ENCODE measurements at regions not wholly inside any gene's neighbourhood (a gene's known extent, or its start where the extent isn't known, plus 50 kb on each side); places are given as distances from the start of the nearest gene placed in this dataset.

DNA sequence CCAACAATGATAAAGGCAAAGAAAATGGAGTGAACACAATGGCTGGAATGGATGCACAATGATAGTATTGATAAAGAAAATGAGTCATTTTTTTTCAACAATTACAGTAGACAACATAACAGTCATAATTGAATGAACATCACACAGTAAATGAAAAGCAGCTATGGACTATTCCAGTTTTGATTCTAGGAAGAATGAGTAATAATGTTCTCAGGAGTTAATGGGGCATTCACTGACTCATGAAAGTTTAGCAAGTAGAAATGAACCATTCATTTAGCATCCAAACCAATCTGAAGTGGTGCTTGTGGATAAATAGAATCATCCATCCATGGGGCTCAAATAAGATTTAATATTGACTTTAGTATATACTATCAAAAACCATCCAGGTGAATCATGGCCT is 1029.5 kb upstream of the GJE1 start:
- H3K9me3 ChIP-seq (ENCODE audit: low read depth) = no peaks in the 10 kb centered on the region
- DNase-seq (ENCODE audit: low spot score) = no peak
- TF ChIP-seq EZH2phosphoT487 (IDR thresholded peaks at IDR 0.05; ENCODE audit: low read depth, severe bottlenecking, unreplicated experiment) (no peak), EZH2 (IDR thresholded peaks at IDR 0.05; ENCODE audit: borderline replicate concordance) (no peak)
- TF ChIP-seq, protein P1, sequence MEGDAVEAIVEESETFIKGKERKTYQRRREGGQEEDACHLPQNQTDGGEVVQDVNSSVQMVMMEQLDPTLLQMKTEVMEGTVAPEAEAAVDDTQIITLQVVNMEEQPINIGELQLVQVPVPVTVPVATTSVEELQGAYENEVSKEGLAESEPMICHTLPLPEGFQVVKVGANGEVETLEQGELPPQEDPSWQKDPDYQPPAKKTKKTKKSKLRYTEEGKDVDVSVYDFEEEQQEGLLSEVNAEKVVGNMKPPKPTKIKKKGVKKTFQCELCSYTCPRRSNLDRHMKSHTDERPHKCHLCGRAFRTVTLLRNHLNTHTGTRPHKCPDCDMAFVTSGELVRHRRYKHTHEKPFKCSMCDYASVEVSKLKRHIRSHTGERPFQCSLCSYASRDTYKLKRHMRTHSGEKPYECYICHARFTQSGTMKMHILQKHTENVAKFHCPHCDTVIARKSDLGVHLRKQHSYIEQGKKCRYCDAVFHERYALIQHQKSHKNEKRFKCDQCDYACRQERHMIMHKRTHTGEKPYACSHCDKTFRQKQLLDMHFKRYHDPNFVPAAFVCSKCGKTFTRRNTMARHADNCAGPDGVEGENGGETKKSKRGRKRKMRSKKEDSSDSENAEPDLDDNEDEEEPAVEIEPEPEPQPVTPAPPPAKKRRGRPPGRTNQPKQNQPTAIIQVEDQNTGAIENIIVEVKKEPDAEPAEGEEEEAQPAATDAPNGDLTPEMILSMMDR (IDR thresholded peaks at IDR 0.05; ENCODE audit: poor library complexity) = no peak
- H4K20me1 ChIP-seq (ENCODE audit: insufficient read depth, poor library complexity, severe bottlenecking) = no peaks in the 10 kb centered on the region
- H3K36me3 ChIP-seq (replicated peaks; ENCODE audit: insufficient read depth, low read depth) = no peaks in the 10 kb centered on the region
- no peaks in the 10 kb centered on the region for H3K9me2 ChIP-seq (replicated peaks; ENCODE audit: insufficient read depth)
- no peak overlapping the region for H3K4me3 ChIP-seq
- H2AFZ ChIP-seq = no peak overlapping the region
- H3K4me1 ChIP-seq (ENCODE audit: insufficient read depth) = no peaks in the 10 kb centered on the region
- no peaks in the 10 kb centered on the region for H3K27me3 ChIP-seq
- no peaks in the 10 kb centered on the region for H3K79me2 ChIP-seq
- H3K4me2 ChIP-seq = no peak overlapping the region
- H3K27ac ChIP-seq = no peak overlapping the region

DNA sequence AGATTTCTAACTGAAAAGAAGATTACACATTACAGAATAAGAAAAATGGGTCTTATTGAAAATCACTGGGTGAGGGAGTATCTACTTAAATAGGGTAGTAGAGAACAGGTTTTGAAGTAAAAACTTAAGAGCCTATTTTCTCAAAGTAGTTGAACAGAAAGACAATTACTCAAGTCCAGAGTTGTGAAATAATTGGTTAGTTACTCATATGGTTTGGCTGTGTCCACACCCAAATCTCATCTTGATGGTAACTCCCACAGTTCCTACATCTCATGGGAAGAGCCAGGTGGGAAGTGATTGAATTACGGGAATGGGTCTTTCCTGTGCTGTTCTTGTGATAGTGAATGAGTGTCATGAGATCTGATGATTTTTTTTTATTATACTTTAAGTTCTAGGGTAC is 1035.3 kb upstream of the GJE1 start:
- 75% methylated on average over 1 of the region's 1 CpG for WGBS (ENCODE audit: low lambda C conversion rate, missing lambda C conversion rate)
- Histone ChIP-seq H3K4me2 (no peak overlapping the region), H3K27me3 (no peaks in the 10 kb centered on the region)

DNA sequence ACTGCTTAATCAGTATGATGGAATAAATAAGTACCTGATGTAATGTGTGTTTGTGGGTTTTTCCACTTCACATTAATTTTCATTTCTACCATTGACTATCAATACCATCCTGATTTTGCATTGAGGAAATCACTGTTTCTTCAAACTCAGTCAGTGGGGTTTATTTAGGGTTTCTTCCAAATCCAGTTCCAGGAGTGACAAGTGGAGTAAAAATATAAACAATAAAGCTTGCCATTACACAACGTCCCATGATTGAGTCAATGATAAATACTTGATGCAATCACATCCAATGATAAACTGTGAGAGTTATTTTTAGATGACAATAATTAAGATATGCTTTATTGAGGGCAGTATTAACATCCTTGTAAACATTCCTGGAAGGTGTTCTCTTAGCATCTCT is 1037.4 kb upstream of the GJE1 start:
- Histone ChIP-seq H3K9me2 (replicated peaks; ENCODE audit: insufficient read depth) (no peaks in the 10 kb centered on the region), H3K27me3 (no peaks in the 10 kb centered on the region), H4K20me1 (ENCODE audit: insufficient read depth, poor library complexity, severe bottlenecking) (no peaks in the 10 kb centered on the region), H2AFZ (no peak overlapping the region), H3K27ac (no peak overlapping the region), H3K4me2 (no peak overlapping the region), H3K79me2 (no peaks in the 10 kb centered on the region), H3K9me3 (ENCODE audit: low read depth) (no peaks in the 10 kb centered on the region), H3K36me3 (replicated peaks; ENCODE audit: insufficient read depth, low read depth) (no peaks in the 10 kb centered on the region), H3K4me1 (ENCODE audit: insufficient read depth) (no peaks in the 10 kb centered on the region), H3K4me3 (no peak overlapping the region)
- TF ChIP-seq, protein P1 (IDR thresholded peaks at IDR 0.05; ENCODE audit: poor library complexity) = no peak
- no peak for TF ChIP-seq EZH2 (IDR thresholded peaks at IDR 0.05; ENCODE audit: borderline replicate concordance)
- no peak for TF ChIP-seq EZH2phosphoT487 (IDR thresholded peaks at IDR 0.05; ENCODE audit: low read depth, severe bottlenecking, unreplicated experiment)
- WGBS (ENCODE audit: low lambda C conversion rate, missing lambda C conversion rate) = 75% methylated on average over 1 of the region's 1 CpG
- DNase-seq (ENCODE audit: low spot score) = no peak

More for the DNA sequence above, 1035.3 kb upstream of the GJE1 start:
- H3K36me3 ChIP-seq (replicated peaks; ENCODE audit: insufficient read depth, low read depth) = no peaks in the 10 kb centered on the region
- no peaks in the 10 kb centered on the region for H3K9me3 ChIP-seq (ENCODE audit: low read depth)
- H4K20me1 ChIP-seq (ENCODE audit: insufficient read depth, poor library complexity, severe bottlenecking) = no peaks in the 10 kb centered on the region
- no peaks in the 10 kb centered on the region for H3K79me2 ChIP-seq
- H3K4me1 ChIP-seq (ENCODE audit: insufficient read depth) = no peaks in the 10 kb centered on the region
- H3K4me3 ChIP-seq = no peak overlapping the region
- no peaks in the 10 kb centered on the region for H3K9me2 ChIP-seq (replicated peaks; ENCODE audit: insufficient read depth)
- TF ChIP-seq EZH2phosphoT487 (IDR thresholded peaks at IDR 0.05; ENCODE audit: low read depth, severe bottlenecking, unreplicated experiment) = no peak
- no peak for DNase-seq (ENCODE audit: low spot score)
- H3K27ac ChIP-seq = no peak overlapping the region
- H2AFZ ChIP-seq = no peak overlapping the region

DNA sequence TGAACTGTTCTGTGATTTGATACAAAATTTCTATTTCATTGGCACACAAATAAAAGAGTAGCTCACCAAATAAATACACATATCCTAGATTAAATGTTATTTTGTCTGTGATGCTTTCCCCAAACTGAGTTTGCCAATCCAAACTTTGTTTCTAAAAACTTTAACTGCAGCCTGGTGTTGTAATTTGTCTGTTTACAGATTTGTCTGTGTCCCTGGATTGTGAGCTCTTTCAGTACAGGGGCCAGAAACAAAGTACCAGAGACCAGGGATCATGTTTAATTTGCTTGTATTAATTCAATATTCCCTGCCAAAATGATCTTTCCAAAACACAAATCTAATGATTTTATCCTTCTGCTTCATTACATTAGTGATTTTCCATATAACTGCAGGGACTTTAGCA is 1044.6 kb upstream of the GJE1 start:
- Histone ChIP-seq H3K4me3 (no peak overlapping the region), H3K4me1 (ENCODE audit: insufficient read depth) (no peaks in the 10 kb centered on the region), H4K20me1 (ENCODE audit: insufficient read depth, poor library complexity, severe bottlenecking) (no peaks in the 10 kb centered on the region), H3K79me2 (no peaks in the 10 kb centered on the region), H3K27me3 (no peaks in the 10 kb centered on the region), H2AFZ (no peak overlapping the region), H3K36me3 (replicated peaks; ENCODE audit: insufficient read depth, low read depth) (no peaks in the 10 kb centered on the region), H3K9me2 (replicated peaks; ENCODE audit: insufficient read depth) (no peaks in the 10 kb centered on the region), H3K9me3 (ENCODE audit: low read depth) (no peaks in the 10 kb centered on the region), H3K27ac (no peak overlapping the region), H3K4me2 (no peak overlapping the region)
- DNase-seq (ENCODE audit: low spot score) = no peak
- TF ChIP-seq EZH2 (IDR thresholded peaks at IDR 0.05; ENCODE audit: borderline replicate concordance) = no peak
- TF ChIP-seq, protein P1 (IDR thresholded peaks at IDR 0.05; ENCODE audit: poor library complexity) = no peak
- no peak for TF ChIP-seq EZH2phosphoT487 (IDR thresholded peaks at IDR 0.05; ENCODE audit: low read depth, severe bottlenecking, unreplicated experiment)

Data from hepatocyte (in vitro differentiated cells).